PFSK-1 (cell line): ENCODE measurements at regions not wholly inside any gene's neighbourhood (a gene's known extent, or its start where the extent isn't known, plus 50 kb on each side); places are given as distances from the start of the nearest gene placed in this dataset.

Experiments
- POLR2AphosphoS5 ChIP-seq: IDR thresholded peaks from 2 replicates; pipeline ENCODE4 v1.6.1; 2012; ENCODE audit warnings: low read depth, mild to moderate bottlenecking, control low read depth, low read length, moderate library complexity
- REST ChIP-seq, 2 experiments: IDR thresholded peaks; 2 replicates each; pipeline versions ENCODE4 v1.6.1 to v1.8.0; 2011 to 2012; ENCODE audit warnings: low read depth in 2 of 2, low read length in 2 of 2, control low read depth in 1 of 2, inconsistent platforms in 1 of 2, mild to moderate bottlenecking in 1 of 2, moderate library complexity in 1 of 2; ENCODE audit not compliant: insufficient read depth in 1 of 2
- SIN3A ChIP-seq: IDR thresholded peaks from 2 replicates; pipeline ENCODE4 v1.6.1; 2012; ENCODE audit warnings: mild to moderate bottlenecking, low read length, moderate library complexity, borderline replicate concordance; ENCODE audit not compliant: insufficient read depth

GRCh38 chr11:25980091-25980490, 351.8 kb upstream of the ANO3 start:
- TF ChIP-seq POLR2AphosphoS5 (no peak), REST (IDR thresholded peaks at IDR 0.05; ENCODE audit: insufficient read depth in 1 of 2, low read depth in 2 of 2, low read length in 2 of 2) (no peak), SIN3A (no peak)
